ENCODE measurements at regions not wholly inside any gene's neighbourhood (a gene's known extent, or its start where the extent isn't known, plus 50 kb on each side); places are given as distances from the start of the nearest gene placed in this dataset.

GRCh38 chr2:125526093-125526492, 1129.9 kb upstream of the GYPC start:
- DNase-seq: no peak

GRCh38 chr2:125535089-125535488, 1120.9 kb upstream of the GYPC start:
- DNase-seq: no peak

- DNase-seq: no peak
These were observed 1111.9 kb upstream of the GYPC start for GRCh38 chr2:125543968-125544514.

DNA sequence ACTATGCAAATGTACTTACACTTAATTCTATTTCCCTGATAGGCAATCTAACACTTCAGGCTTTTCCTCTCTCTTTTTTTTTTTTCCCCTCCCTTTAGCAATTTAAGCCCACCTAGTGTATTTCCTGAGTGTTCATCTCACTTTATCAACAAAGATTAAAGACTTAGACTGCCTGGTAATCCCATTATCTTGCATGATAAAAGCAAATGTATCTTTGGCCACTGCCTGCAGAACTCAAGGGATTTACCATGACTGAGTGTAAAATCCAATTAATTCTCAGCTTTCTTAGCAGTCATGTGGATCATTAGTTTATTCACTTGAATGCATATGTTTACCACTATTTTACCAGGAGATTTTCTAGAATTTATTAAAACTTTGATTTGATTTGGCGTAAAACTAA, 1102.2 kb upstream of the GYPC start:
- DNase-seq: no peak

GRCh38 chr2:125554956-125555355, 1101.0 kb upstream of the GYPC start:
- no peak for DNase-seq

DNA sequence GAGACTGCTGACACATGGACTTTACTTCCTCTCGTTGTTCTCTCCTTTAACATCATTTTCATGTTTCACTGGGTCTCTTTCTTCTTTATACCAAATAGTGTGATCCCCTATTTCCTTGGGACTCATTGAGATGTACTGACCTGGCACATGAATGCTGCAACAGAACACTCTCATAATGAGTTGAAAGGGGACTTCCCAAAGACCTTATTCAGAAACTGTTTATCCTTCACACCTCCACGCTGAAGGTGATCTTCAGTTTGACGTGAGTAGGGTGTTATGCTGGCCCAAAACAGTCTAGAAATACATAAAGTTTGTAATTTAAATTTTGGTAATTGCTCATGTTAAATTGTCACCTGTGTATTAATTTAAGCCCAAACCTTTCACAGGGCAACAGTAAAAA, 1096.8 kb upstream of the GYPC start:
- no peak for DNase-seq

GRCh38 chr2:125560855-125561254, 1095.1 kb upstream of the GYPC start:
- no peak for DNase-seq

DNA sequence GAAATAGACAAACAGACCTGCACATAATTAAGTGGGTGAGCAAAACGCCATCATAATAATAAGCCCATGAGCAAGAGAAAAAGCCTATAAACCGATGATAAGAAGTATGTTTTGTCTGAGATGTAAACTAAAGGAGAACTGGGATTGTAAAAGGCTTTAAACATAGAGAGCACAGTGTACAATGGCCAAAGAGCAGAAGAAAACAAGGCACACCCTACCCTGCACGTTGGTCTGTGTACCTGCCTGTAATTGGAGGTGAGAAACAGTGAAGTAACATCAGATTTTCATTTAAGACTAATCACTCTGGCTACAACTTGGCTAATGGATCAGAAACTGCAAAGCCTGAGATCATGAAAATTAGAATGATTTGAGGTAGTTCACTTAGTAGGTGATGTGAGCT, 1094.7 kb upstream of the GYPC start:
- DNase-seq: no peak

- DNase-seq: no peak
These were observed 1093.0 kb upstream of the GYPC start for GRCh38 chr2:125562924-125563323.

GRCh38 chr2:125564471-125564870, 1091.5 kb upstream of the GYPC start:
- DNase-seq: no peak

GRCh38 chr2:125566422-125566821, 1089.5 kb upstream of the GYPC start:
- DNase-seq: no peak

DNA sequence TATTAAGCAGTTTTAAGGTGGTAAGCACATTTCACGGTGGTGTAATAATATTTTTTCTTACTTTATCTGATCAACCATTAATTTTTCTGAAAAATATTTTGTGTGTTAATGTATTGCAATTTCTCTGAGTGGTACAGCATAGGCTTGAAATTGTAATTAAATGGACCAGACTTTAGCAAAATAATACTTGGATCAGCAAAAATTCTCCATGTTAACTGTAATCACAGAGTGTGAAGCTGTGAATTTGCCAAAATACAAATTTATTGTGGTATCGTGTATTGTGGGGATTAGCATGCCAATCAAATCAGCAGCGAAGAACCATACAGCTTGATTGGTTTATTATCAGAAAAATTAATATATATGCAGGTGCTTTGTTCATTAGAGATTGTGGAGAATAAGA, 1088.9 kb upstream of the GYPC start:
- DNase-seq: no peak

DNA sequence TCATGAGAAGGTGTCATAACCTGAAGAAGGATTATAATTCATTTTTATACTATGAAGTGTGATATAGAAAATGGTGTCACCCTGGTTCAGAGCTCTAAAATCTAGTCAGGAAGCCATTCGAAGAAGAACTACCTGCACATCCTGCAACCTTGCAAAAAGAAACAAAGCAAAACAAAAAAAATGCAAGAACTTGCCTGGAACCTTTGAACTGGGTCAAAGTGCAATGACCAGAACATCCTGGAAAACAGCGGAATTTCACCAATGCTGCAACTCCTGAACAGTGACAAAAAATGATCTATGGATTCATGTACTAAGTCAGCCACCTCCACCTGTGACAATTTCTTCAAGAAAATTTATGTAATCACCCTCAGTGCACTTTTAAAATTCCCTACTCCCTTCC, 1083.3 kb upstream of the GYPC start:
- DNase-seq: no peak

- DNase-seq: no peak
These were observed 1082.5 kb upstream of the GYPC start for GRCh38 chr2:125573432-125573831.

GRCh38 chr2:125576558-125576957, 1079.4 kb upstream of the GYPC start:
- DNase-seq: no peak

GRCh38 chr2:125581557-125581956, 1074.4 kb upstream of the GYPC start:
- no peak for DNase-seq

- no peak for DNase-seq
These were observed 1073.4 kb upstream of the GYPC start for GRCh38 chr2:125582516-125582915.

GRCh38 chr2:125584732-125585131, 1071.2 kb upstream of the GYPC start:
- no peak for DNase-seq

DNA sequence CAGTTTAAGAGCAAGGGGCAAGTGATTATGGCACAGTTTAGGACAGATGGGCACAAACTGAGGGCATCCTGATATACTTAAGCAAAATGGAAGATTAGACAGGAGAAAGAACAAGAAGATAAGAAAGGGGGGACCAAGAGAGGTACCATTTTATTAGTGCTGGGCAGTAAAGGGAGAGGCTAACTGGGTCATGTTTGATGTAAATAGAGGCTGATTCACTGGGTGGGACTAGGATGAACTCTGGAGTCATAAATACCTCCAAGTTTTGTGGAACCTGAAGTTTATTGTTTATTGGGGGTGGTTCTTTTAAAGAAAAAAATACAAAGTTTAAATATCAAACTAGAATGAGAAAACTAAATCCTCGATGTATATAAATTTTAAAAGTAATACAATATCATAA, 1067.2 kb upstream of the GYPC start:
- DNase-seq: no peak

DNA sequence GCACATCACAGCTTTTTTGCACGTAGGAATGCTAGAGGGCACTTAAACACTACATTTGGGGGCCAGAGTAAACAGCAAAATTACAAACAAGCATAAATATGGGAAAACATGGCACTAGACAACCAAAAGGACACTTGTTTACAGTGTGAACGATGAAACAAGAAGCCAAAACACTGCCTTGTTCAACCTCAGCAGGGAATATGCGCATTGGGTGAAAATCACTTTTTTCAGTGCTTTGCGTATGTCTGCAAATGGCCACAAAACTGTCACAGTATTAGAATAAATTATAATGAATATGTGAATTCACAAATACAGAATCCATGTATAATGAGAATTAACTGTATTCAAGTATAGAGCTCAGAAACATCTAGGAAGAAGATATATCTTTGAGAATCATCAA, 1064.0 kb upstream of the GYPC start:
- no peak for DNase-seq

GRCh38 chr2:125593036-125593435, 1062.9 kb upstream of the GYPC start:
- no peak for DNase-seq

GRCh38 chr2:125596612-125597011, 1059.3 kb upstream of the GYPC start:
- DNase-seq: no peak

DNA sequence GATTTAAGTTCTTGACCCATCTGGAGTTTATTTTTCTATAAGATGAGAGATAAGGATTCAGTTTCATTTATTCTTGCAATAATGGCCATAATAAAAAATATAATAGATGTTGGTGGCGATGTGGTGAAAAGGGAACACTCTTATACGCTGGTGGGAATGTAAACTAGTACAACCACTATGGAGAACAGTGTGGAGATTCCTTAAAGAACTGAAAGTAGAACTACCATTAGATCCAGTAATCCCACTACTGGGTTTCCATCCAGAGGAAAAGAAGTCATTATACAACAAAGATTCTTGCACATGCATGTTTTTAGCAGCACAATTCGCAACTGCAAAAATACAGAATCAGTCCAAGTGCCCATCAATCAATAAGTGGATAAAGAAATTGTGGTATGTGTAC, 1040.5 kb upstream of the GYPC start:
- no peak for DNase-seq

- no peak for DNase-seq
These were observed 1025.6 kb upstream of the GYPC start for GRCh38 chr2:125630377-125630776.

DNA sequence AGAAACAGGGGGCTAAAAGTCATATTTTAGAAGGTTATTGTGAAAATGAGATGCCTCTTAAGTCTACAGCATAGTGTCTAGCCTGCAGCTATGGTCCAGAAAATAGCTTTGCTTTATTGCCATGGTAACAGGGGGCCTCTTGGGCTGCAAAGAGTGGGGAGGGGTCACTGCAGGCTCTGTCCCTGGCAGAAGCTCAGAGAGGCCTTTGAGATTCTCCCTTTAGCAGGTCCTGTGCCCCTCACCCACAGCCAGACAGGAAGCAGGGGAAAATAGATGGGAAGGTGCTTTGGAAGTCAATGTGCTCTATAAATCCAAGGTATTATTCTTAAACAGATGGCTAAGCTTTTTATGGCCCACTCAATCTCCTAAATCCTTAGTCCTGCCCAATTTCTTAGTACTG, 1021.3 kb upstream of the GYPC start:
- no peak for DNase-seq

GRCh38 chr2:125638345-125638744, 1017.6 kb upstream of the GYPC start:
- no peak for DNase-seq

All from Kasumi-1 (cell line).